Natural killer cell (primary cell): ENCODE measurements at regions not wholly inside any gene's neighbourhood (a gene's known extent, or its start where the extent isn't known, plus 50 kb on each side); places are given as distances from the start of the nearest gene placed in this dataset.

Experiments used
- ATAC-seq, 3 donors: fragments of 150-1000 bp in 2 of 3; fragments of 200-7000 bp in 1 of 3; cut with Tn5 transposase; 1 replicate in 1 of 3; 2 replicates in 2 of 3; pipeline ENCODE4 v1.10.0; 2021; ENCODE audit warnings: mild to moderate bottlenecking in 2 of 3, moderate library complexity in 2 of 3
- DNase-seq, 2 donors: peaks; one replicate each; pipeline versions ENCODE4 v3.0.0 to v3.0.0-alpha.2; 2013 to 2021; ENCODE audit warnings: mixed read lengths in 1 of 2
- H3K27ac ChIP-seq: one replicate; pipeline ENCODE4 v1.5.1; 2013; ENCODE audit warnings: mild to moderate bottlenecking, low read length
- H3K27me3 ChIP-seq: one replicate; pipeline ENCODE4 v1.6.1; 2013; ENCODE audit warnings: low read length; ENCODE audit not compliant: control insufficient read depth, insufficient read depth
- H3K36me3 ChIP-seq: one replicate; pipeline ENCODE4 v1.6.1; 2013; ENCODE audit warnings: low read length; ENCODE audit not compliant: control insufficient read depth, insufficient read depth
- H3K4me1 ChIP-seq: one replicate; pipeline ENCODE4 v1.6.1; 2013; ENCODE audit warnings: low read length; ENCODE audit not compliant: control insufficient read depth, insufficient read depth
- H3K4me3 ChIP-seq: one replicate; pipeline ENCODE4 v1.5.1; 2013; ENCODE audit warnings: low read length
- H3K9me3 ChIP-seq: one replicate; pipeline ENCODE4 v1.6.1; 2013; ENCODE audit warnings: low read length; ENCODE audit not compliant: control insufficient read depth, insufficient read depth
- H3K27ac Mint-ChIP-seq, 2 donors: one replicate each; pipeline ENCODE4 v1.8.0; 2022; ENCODE audit warnings: mild to moderate bottlenecking in 2 of 2, mixed read lengths in 2 of 2, moderate library complexity in 1 of 2
- H3K27me3 Mint-ChIP-seq, 2 donors: one replicate each; pipeline ENCODE4 v1.8.0; 2022; ENCODE audit warnings: low read depth in 2 of 2, mixed read lengths in 2 of 2
- H3K36me3 Mint-ChIP-seq: one replicate; pipeline ENCODE4 v1.8.0; 2022; ENCODE audit warnings: mixed read lengths
- H3K4me1 Mint-ChIP-seq, 2 donors: one replicate each; pipeline ENCODE4 v1.8.0; 2022; ENCODE audit warnings: mixed read lengths in 2 of 2
- H3K4me3 Mint-ChIP-seq: one replicate; pipeline ENCODE4 v1.8.0; 2022; ENCODE audit warnings: mild to moderate bottlenecking, moderate library complexity, mixed read lengths
- H3K9me3 Mint-ChIP-seq, 2 donors: one replicate each; pipeline ENCODE4 v1.8.0; 2022; ENCODE audit warnings: mixed read lengths in 2 of 2
- WGBS: methylation state at CpG from one replicate; pipeline ENCODE4 v1.1.7; 2013; ENCODE audit warnings: missing lambda C conversion rate; ENCODE audit not compliant: insufficient coverage; 5-methylcytosine and 5-hydroxymethylcytosine counted together
- intact Hi-C: fragments of 100-400 bp; cut with micrococcal nuclease; formaldehyde crosslinking; loops from one replicate; pipeline ENCODE4 v1.14.2; 2022
- TF ChIP-seq, protein P1 (sequence below): fragments of 200-600 bp; IDR thresholded peaks from one replicate; pipeline ENCODE4 v1.8.0; 2022; ENCODE audit warnings: antibody characterized with exemption

DNA sequence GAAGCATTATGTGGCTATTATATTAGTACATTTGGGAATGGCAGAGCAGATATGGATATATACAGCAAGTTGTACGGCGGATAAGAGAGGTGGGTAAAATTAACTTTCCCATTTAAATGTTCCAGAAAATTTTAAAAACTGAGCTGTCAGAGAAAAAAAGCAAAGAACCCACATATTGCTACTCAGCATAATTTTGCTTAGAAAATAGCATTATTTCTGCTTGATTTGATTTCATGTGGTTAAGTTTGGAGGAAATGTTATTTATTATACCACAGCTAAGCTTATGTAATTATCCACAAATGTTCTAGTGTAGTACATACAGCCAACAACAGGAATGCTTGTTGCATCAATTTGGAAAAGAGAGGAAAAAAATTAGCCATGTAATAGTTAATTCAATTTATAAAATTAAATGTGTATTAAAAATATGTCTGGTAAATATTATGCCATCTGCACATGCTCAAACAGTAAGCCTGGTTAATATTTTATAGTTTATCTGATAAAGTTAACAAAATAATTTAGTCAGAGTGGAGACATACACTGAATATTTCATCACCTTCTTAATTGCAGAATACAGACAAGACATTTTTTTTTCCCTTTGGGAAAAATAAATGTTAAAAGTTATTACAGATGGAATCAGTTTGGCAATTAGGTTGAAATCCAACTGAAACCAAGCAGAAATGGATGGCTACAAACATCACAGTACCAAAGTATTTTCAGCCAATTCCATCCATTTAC, 172.1 kb upstream of the ID4 start:
- Histone ChIP-seq H3K9me3 (no peaks in the 10 kb centered on the region), H3K27me3 (no peaks in the 10 kb centered on the region), H3K4me3 (no peak overlapping the region), H3K4me1 (no peaks in the 10 kb centered on the region), H3K36me3 (no peaks in the 10 kb centered on the region), H3K27ac (no peak overlapping the region)
- no peak for DNase-seq
- ATAC-seq = no peak
- intact Hi-C loops = no loop called here
- Mint-ChIP-seq H3K4me3 (no peak overlapping the region), H3K27me3 (no peaks in the 10 kb centered on the region), H3K36me3 (no peaks in the 10 kb centered on the region), H3K9me3 (peaks cover 0 to 6% of the 10 kb centered on the region in 2 donors), H3K27ac (no peak overlapping the region), H3K4me1 (no peaks in the 10 kb centered on the region)
- 100% methylated on average over 2 of the region's 2 CpGs for WGBS
- TF ChIP-seq, protein P1, sequence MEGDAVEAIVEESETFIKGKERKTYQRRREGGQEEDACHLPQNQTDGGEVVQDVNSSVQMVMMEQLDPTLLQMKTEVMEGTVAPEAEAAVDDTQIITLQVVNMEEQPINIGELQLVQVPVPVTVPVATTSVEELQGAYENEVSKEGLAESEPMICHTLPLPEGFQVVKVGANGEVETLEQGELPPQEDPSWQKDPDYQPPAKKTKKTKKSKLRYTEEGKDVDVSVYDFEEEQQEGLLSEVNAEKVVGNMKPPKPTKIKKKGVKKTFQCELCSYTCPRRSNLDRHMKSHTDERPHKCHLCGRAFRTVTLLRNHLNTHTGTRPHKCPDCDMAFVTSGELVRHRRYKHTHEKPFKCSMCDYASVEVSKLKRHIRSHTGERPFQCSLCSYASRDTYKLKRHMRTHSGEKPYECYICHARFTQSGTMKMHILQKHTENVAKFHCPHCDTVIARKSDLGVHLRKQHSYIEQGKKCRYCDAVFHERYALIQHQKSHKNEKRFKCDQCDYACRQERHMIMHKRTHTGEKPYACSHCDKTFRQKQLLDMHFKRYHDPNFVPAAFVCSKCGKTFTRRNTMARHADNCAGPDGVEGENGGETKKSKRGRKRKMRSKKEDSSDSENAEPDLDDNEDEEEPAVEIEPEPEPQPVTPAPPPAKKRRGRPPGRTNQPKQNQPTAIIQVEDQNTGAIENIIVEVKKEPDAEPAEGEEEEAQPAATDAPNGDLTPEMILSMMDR = no peak

DNA sequence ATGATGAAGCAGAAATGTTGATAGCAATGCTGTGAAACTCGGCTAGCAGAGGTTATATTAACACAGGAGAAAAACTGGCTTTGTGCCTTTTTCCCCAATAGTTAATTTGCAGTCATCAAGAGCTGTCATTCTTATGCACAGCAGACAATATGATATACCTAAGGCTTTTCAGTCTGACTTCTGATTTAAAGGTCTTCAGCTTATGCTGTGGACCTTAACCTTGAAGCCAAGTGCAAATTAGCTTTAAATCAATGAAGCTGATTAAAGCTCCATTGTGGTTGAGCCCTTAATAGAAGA, 171.6 kb upstream of the ID4 start:
- H3K27ac Mint-ChIP-seq = no peak overlapping the region
- Histone ChIP-seq H3K4me3 (no peak overlapping the region), H3K9me3 (no peaks in the 10 kb centered on the region), H3K36me3 (no peaks in the 10 kb centered on the region), H3K27me3 (no peaks in the 10 kb centered on the region), H3K4me1 (no peaks in the 10 kb centered on the region), H3K27ac (no peak overlapping the region)
- no peaks in the 10 kb centered on the region for H3K4me1 Mint-ChIP-seq
- TF ChIP-seq, protein P1 = no peak
- WGBS = 33% methylated on average over 1 of the region's 1 CpG
- DNase-seq (no peak), ATAC-seq (no peak)
- H3K9me3 Mint-ChIP-seq = peaks cover 0 to 6% of the 10 kb centered on the region in 2 donors
- intact Hi-C loops = no loop called here
- H3K4me3 Mint-ChIP-seq = no peak overlapping the region
- no peaks in the 10 kb centered on the region for H3K27me3 Mint-ChIP-seq
- H3K36me3 Mint-ChIP-seq = no peaks in the 10 kb centered on the region

DNA sequence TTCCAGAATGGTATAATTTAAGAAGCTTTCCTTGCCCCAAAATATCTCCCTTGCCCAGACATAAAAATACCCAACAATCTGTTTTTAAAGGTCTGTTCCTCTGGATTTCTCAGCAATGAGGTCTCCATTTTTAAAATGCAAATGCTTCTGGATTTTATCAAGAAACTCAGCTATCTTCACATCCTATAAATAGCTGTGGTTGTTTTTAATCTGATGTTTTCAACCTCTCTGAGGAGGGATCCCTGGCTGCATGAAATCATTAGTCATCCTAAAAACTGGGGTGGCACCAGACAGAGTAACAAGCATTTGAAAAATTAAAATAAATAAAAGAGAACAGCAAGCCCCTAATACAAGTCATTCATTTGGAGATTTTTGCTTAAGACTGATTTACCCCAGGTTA, 168.5 kb upstream of the ID4 start:
- H3K9me3 Mint-ChIP-seq = peaks cover 0 to 4% of the 10 kb centered on the region in 2 donors
- Histone ChIP-seq H3K4me1 (no peaks in the 10 kb centered on the region), H3K9me3 (no peaks in the 10 kb centered on the region), H3K4me3 (no peak overlapping the region), H3K36me3 (no peaks in the 10 kb centered on the region), H3K27me3 (no peaks in the 10 kb centered on the region), H3K27ac (no peak overlapping the region)
- DNase-seq = no peak
- intact Hi-C loops = no loop called here
- no peaks in the 10 kb centered on the region for H3K27me3 Mint-ChIP-seq
- TF ChIP-seq, protein P1 = no peak
- no peaks in the 10 kb centered on the region for H3K4me1 Mint-ChIP-seq
- no peak overlapping the region for H3K4me3 Mint-ChIP-seq
- ATAC-seq = no peak
- no peaks in the 10 kb centered on the region for H3K36me3 Mint-ChIP-seq
- no peak overlapping the region for H3K27ac Mint-ChIP-seq

DNA sequence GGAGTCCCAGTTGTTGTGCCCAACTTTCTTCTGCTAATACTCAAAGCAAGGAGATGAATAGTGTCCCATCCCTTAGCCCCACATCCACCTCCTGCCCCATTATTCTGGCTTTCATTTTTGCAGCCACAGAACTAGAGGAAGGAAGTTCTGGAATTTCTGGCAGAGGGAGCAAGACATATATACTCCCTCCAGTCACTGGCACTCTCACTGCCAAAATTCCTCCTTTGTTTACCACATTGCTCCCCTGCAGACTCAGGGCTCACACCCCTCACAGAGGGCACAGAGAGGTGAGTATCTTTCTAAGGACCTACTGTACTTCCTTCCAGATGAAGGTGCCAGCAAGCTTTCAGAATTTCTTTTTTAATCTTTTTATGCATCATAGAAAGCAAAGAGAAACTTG, 168.0 kb upstream of the ID4 start:
- TF ChIP-seq, protein P1 = no peak
- Mint-ChIP-seq H3K27me3 (no peaks in the 10 kb centered on the region), H3K36me3 (no peaks in the 10 kb centered on the region), H3K4me1 (no peaks in the 10 kb centered on the region), H3K9me3 (peaks cover 0 to 4% of the 10 kb centered on the region in 2 donors), H3K27ac (no peak overlapping the region), H3K4me3 (no peak overlapping the region)
- no peaks in the 10 kb centered on the region for H3K9me3 ChIP-seq
- H3K4me3 ChIP-seq = no peak overlapping the region
- no peak overlapping the region for H3K27ac ChIP-seq
- no peak for ATAC-seq
- H3K36me3 ChIP-seq = no peaks in the 10 kb centered on the region
- H3K27me3 ChIP-seq = no peaks in the 10 kb centered on the region
- no peaks in the 10 kb centered on the region for H3K4me1 ChIP-seq
- intact Hi-C loops = no loop called here
- DNase-seq = no peak
